K562 (cell line): ENCODE measurements at regions not wholly inside any gene's neighbourhood (a gene's known extent, or its start where the extent isn't known, plus 50 kb on each side); places are given as distances from the start of the nearest gene placed in this dataset.
A peak's percentile ranks its signal among the peaks of the same experiment; 100 is the strongest.

ENCODE experiments used
- CTCF ChIP-seq, 3 experiments: IDR thresholded peaks in 2 of 3; conservative IDR thresholded peaks in 1 of 3; 2 replicates each; pipeline ENCODE4 v1.5.1; 2011 to 2012; ENCODE audit warnings: low read length in 3 of 3, mild to moderate bottlenecking in 3 of 3, control low read depth in 2 of 3, improper control_type of control experiment in 1 of 3, inconsistent platforms in 1 of 3, low read depth in 1 of 3, mixed read lengths in 1 of 3, moderate library complexity in 1 of 3; ENCODE audit not compliant: insufficient read depth in 2 of 3
- EZH2 ChIP-seq: IDR thresholded peaks from 2 replicates; pipeline ENCODE4 v1.6.1; 2012; ENCODE audit warnings: low read depth, mild to moderate bottlenecking, inconsistent platforms, low read length, borderline replicate concordance
- FOSL1 ChIP-seq: fragments of 200-800 bp; sonication (Bioruptor generic); conservative IDR thresholded peaks from 2 replicates; pipeline ENCODE4 v1.6.1; 2016; ENCODE audit warnings: missing genetic modification characterization, missing compliant biosample characterization
- MTA1 ChIP-seq: fragments of 450-650 bp; IDR thresholded peaks from 2 replicates; pipeline ENCODE4 v1.6.1; 2017; ENCODE audit warnings: borderline replicate concordance
- PKNOX1 ChIP-seq: fragments of 450-650 bp; IDR thresholded peaks from 2 replicates; pipeline ENCODE4 v1.6.1; 2016
- RBBP5 ChIP-seq: fragments of 200-600 bp; sonication (generic); IDR thresholded peaks from 2 replicates; pipeline ENCODE4 v1.6.1; 2012; ENCODE audit warnings: borderline replicate concordance, mild to moderate bottlenecking, low read length, control low read depth, inconsistent platforms; ENCODE audit not compliant: insufficient read depth, poor library complexity, severe bottlenecking

GRCh38 chr12:23361971-23362370 lies 587.5 kb downstream of the SOX5 start:
- TF ChIP-seq MTA1 (no peak), RBBP5 (no peak), CTCF (IDR thresholded peaks at IDR 0.05 in 2 of 3, conservative IDR thresholded peaks at IDR 0.05 in 1 of 3; ENCODE audit: insufficient read depth in 2 of 3, low read depth in 1 of 3, low read length in 3 of 3) (peak in 1 of 3 experiments; percentile 19; a peak in 1 of 6 replicates), FOSL1 (tag) (no peak), EZH2 (no peak), PKNOX1 (no peak)
